H9 (cell line): ENCODE measurements at regions not wholly inside any gene's neighbourhood (a gene's known extent, or its start where the extent isn't known, plus 50 kb on each side); places are given as distances from the start of the nearest gene placed in this dataset.

Source experiments
- DNase-seq: peaks from one replicate; pipeline ENCODE4 v3.0.0-alpha.2; 2017
- H2AFZ ChIP-seq: one replicate; pipeline ENCODE4 v1.6.1; 2013; ENCODE audit warnings: mild to moderate bottlenecking, low read length, control low read depth, moderate library complexity
- H2AK5ac ChIP-seq: 2 replicates; pipeline ENCODE4 v1.6.1; 2013; ENCODE audit warnings: low read length, control low read depth, mixed read lengths; ENCODE audit not compliant: insufficient read length
- H2BK120ac ChIP-seq: one replicate; pipeline ENCODE4 v1.6.1; 2013; ENCODE audit warnings: low read depth, mild to moderate bottlenecking, low read length, control low read depth, inconsistent platforms; ENCODE audit not compliant: poor library complexity, severe bottlenecking
- H2BK12ac ChIP-seq: 2 replicates; pipeline ENCODE4 v1.6.1; 2013; ENCODE audit warnings: low read length, control low read depth, mixed read lengths, low read depth; ENCODE audit not compliant: insufficient read length
- H2BK15ac ChIP-seq: 2 replicates; pipeline ENCODE4 v1.6.1; 2013; ENCODE audit warnings: low read depth, low read length, control low read depth
- H2BK20ac ChIP-seq: one replicate; pipeline ENCODE4 v1.6.1; 2013; ENCODE audit warnings: low read depth, mild to moderate bottlenecking, low read length, control low read depth, inconsistent platforms; ENCODE audit not compliant: poor library complexity, severe bottlenecking
- H2BK5ac ChIP-seq: 2 replicates; pipeline ENCODE4 v1.6.1; 2013; ENCODE audit warnings: low read length, control low read depth, mixed read lengths; ENCODE audit not compliant: insufficient read length
- H3K14ac ChIP-seq: 2 replicates; pipeline ENCODE4 v1.6.1; 2013; ENCODE audit warnings: low read length, control low read depth; ENCODE audit not compliant: insufficient read depth
- H3K18ac ChIP-seq: 2 replicates; pipeline ENCODE4 v1.6.1; 2013; ENCODE audit warnings: low read depth, mild to moderate bottlenecking, mixed read lengths, low read length, control low read depth; ENCODE audit not compliant: insufficient read length
- H3K23ac ChIP-seq: 2 replicates; pipeline ENCODE4 v1.6.1; 2013; ENCODE audit warnings: low read length, control low read depth, mixed read lengths, low read depth; ENCODE audit not compliant: insufficient read length
- H3K23me2 ChIP-seq: 2 replicates; pipeline ENCODE4 v1.6.1; 2013; ENCODE audit warnings: low read depth, mild to moderate bottlenecking, mixed read lengths, low read length, control low read depth; ENCODE audit not compliant: insufficient read length, poor library complexity, severe bottlenecking
- H3K27ac ChIP-seq: 2 replicates; pipeline ENCODE4 v1.5.1; 2013; ENCODE audit warnings: low read length, control low read depth, mixed read lengths, low read depth; ENCODE audit not compliant: insufficient read length
- H3K27me3 ChIP-seq: 2 replicates; pipeline ENCODE4 v1.6.1; 2013; ENCODE audit warnings: low read length, control low read depth, inconsistent platforms; ENCODE audit not compliant: insufficient read depth
- H3K4ac ChIP-seq: 2 replicates; pipeline ENCODE4 v1.6.1; 2013; ENCODE audit warnings: low read depth, mild to moderate bottlenecking, control low read depth, inconsistent platforms, low read length, moderate library complexity
- H3K4me1 ChIP-seq: 2 replicates; pipeline ENCODE4 v1.6.1; 2013; ENCODE audit warnings: low read length, control low read depth, inconsistent platforms; ENCODE audit not compliant: insufficient read depth
- H3K4me2 ChIP-seq: 2 replicates; pipeline ENCODE4 v1.6.1; 2013; ENCODE audit warnings: low read length, control low read depth, mixed read lengths; ENCODE audit not compliant: insufficient read length, insufficient read depth
- H3K56ac ChIP-seq: 2 replicates; pipeline ENCODE4 v1.6.1; 2013; ENCODE audit warnings: low read depth, mild to moderate bottlenecking, mixed read lengths, low read length, control low read depth; ENCODE audit not compliant: insufficient read length
- H3K79me1 ChIP-seq: 2 replicates; pipeline ENCODE4 v1.6.1; 2013; ENCODE audit warnings: low read depth, mild to moderate bottlenecking, moderate library complexity, low read length, control low read depth, inconsistent platforms; ENCODE audit not compliant: insufficient read depth, poor library complexity, severe bottlenecking
- H3K79me2 ChIP-seq: 2 replicates; pipeline ENCODE4 v1.6.1; 2013; ENCODE audit warnings: low read length, control low read depth, inconsistent platforms; ENCODE audit not compliant: insufficient read depth
- H3K9ac ChIP-seq: 2 replicates; pipeline ENCODE4 v1.6.1; 2013; ENCODE audit warnings: low read length, control low read depth, mixed read lengths; ENCODE audit not compliant: insufficient read length; ENCODE audit errors: extremely low read depth
- H3K9me3 ChIP-seq: one replicate; pipeline ENCODE4 v1.6.1; 2013; ENCODE audit warnings: low read depth, low read length, inconsistent platforms; ENCODE audit not compliant: control insufficient read depth
- H3T11ph ChIP-seq: one replicate; pipeline ENCODE4 v1.6.1; 2013; ENCODE audit warnings: mild to moderate bottlenecking, low read length, control low read depth, inconsistent platforms
- H4K20me1 ChIP-seq: one replicate; pipeline ENCODE4 v1.6.1; 2013; ENCODE audit not compliant: control insufficient read depth, insufficient read length, insufficient read depth
- H4K5ac ChIP-seq: 2 replicates; pipeline ENCODE4 v1.6.1; 2013; ENCODE audit warnings: low read depth, mild to moderate bottlenecking, mixed read lengths, low read length, control low read depth; ENCODE audit not compliant: insufficient read length
- H4K8ac ChIP-seq: replicated peaks from 2 replicates; pipeline ENCODE4 v1.6.1; 2013; ENCODE audit warnings: low read length, control low read depth, mixed read lengths, low read depth; ENCODE audit not compliant: insufficient read length
- H4K91ac ChIP-seq: 2 replicates; pipeline ENCODE4 v1.6.1; 2013; ENCODE audit warnings: low read depth, mild to moderate bottlenecking, moderate library complexity, mixed read lengths, low read length, control low read depth; ENCODE audit not compliant: insufficient read length
- H3K27ac Mint-ChIP-seq, 3 experiments: 2 replicates in 2 of 3; 3 replicates in 1 of 3; pipeline ENCODE4 v1.8.0; 2020 to 2021; ENCODE audit warnings: mixed read lengths in 3 of 3, mild to moderate bottlenecking in 1 of 3, moderate library complexity in 1 of 3
- H3K27me3 Mint-ChIP-seq: 2 replicates; pipeline ENCODE4 v1.8.0; 2021; ENCODE audit warnings: low read depth, mild to moderate bottlenecking, moderate library complexity, mixed read lengths
- H3K36me3 Mint-ChIP-seq, 3 experiments: 2 replicates in 2 of 3; 3 replicates in 1 of 3; pipeline ENCODE4 v1.8.0; 2020 to 2021; ENCODE audit warnings: low read depth in 3 of 3, mixed read lengths in 3 of 3; ENCODE audit not compliant: insufficient read depth in 1 of 3
- H3K4me1 Mint-ChIP-seq, 2 experiments: 2 replicates each; pipeline ENCODE4 v1.8.0; 2020; ENCODE audit warnings: mixed read lengths in 2 of 2
- H3K4me3 Mint-ChIP-seq, 2 experiments: 2 replicates in 1 of 2; 3 replicates in 1 of 2; pipeline ENCODE4 v1.8.0; 2020 to 2021; ENCODE audit warnings: mild to moderate bottlenecking in 2 of 2, mixed read lengths in 2 of 2, moderate library complexity in 1 of 2
- H3K9me3 Mint-ChIP-seq, 2 experiments: 2 replicates in 1 of 2; 3 replicates in 1 of 2; pipeline ENCODE4 v1.8.0; 2020; ENCODE audit warnings: mild to moderate bottlenecking in 2 of 2, mixed read lengths in 2 of 2, moderate library complexity in 1 of 2
- WGBS: extraction: QIAGEN DNeasy Blood & Tissue Kit; methylation state at CpG from one replicate; pipeline ENCODE4 v1.1.7; 2013; ENCODE audit warnings: missing lambda C conversion rate, low lambda C conversion rate, mixed read lengths; ENCODE audit not compliant: insufficient read length; ENCODE audit errors: extremely low coverage; 5-methylcytosine and 5-hydroxymethylcytosine counted together
- TF ChIP-seq, protein P1 (sequence below): fragments of 200-600 bp; sonication (generic); conservative IDR thresholded peaks from 3 replicates; pipeline ENCODE4 v1.8.0; 2021; ENCODE audit warnings: antibody characterized with exemption, mild to moderate bottlenecking

DNA sequence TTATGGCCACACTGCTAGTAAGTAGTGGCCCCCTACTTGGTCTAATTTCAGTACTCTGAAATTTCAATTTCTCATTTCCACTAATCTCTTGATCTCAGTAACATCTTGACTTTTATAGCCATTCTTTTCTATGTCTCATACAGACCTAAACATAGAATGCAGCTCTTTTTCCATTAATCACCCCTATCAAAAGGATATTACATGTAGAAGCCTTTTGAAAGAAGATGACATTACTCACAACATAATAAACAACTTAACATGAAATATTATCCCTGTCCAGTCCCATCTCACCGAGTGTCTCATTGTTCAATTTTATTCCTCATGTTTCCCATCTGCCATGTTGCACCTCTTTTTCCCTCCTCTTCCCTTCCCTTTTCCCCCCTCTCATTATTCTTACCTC is 81.1 kb upstream of the KLHL13 start:
- no peak for DNase-seq
- H3K27me3 ChIP-seq, result no peaks in the 10 kb centered on the region
- H3K9me3 Mint-ChIP-seq, result peaks cover 2 to 50% of the 10 kb centered on the region in 2 experiments; a peak in 4 of 5 replicates
- no peaks in the 10 kb centered on the region for H3K79me1 ChIP-seq
- no peaks in the 10 kb centered on the region for H3K4me1 Mint-ChIP-seq
- no peak overlapping the region for H4K8ac ChIP-seq
- H3K18ac ChIP-seq, result no peak overlapping the region
- no peak overlapping the region for H3K14ac ChIP-seq
- H2AK5ac ChIP-seq, result no peak overlapping the region
- no peak overlapping the region for H3K56ac ChIP-seq
- H3K27me3 Mint-ChIP-seq, result no peaks in the 10 kb centered on the region; the same call in 1 of the 2 replicates
- no peak overlapping the region for H3K4me2 ChIP-seq
- no peak overlapping the region for H3K4ac ChIP-seq
- no peak overlapping the region for H2BK15ac ChIP-seq
- H4K91ac ChIP-seq, result no peak overlapping the region
- H3K9me3 ChIP-seq, result peaks cover 15% of the 10 kb centered on the region
- H4K5ac ChIP-seq, result no peak overlapping the region
- no peaks in the 10 kb centered on the region for H3K79me2 ChIP-seq
- no peak overlapping the region for H3K27ac ChIP-seq
- no peak overlapping the region for H2AFZ ChIP-seq
- no peaks in the 10 kb centered on the region for H3K23me2 ChIP-seq
- no peaks in the 10 kb centered on the region for H4K20me1 ChIP-seq
- H3K9ac ChIP-seq, result no peak overlapping the region
- H3K4me1 ChIP-seq, result no peaks in the 10 kb centered on the region
- H3K36me3 Mint-ChIP-seq, result peaks cover 0 to 5% (median 0%) of the 10 kb centered on the region in 3 experiments; a peak in 2 of 7 replicates
- H2BK20ac ChIP-seq, result no peak overlapping the region
- TF ChIP-seq, protein P1, sequence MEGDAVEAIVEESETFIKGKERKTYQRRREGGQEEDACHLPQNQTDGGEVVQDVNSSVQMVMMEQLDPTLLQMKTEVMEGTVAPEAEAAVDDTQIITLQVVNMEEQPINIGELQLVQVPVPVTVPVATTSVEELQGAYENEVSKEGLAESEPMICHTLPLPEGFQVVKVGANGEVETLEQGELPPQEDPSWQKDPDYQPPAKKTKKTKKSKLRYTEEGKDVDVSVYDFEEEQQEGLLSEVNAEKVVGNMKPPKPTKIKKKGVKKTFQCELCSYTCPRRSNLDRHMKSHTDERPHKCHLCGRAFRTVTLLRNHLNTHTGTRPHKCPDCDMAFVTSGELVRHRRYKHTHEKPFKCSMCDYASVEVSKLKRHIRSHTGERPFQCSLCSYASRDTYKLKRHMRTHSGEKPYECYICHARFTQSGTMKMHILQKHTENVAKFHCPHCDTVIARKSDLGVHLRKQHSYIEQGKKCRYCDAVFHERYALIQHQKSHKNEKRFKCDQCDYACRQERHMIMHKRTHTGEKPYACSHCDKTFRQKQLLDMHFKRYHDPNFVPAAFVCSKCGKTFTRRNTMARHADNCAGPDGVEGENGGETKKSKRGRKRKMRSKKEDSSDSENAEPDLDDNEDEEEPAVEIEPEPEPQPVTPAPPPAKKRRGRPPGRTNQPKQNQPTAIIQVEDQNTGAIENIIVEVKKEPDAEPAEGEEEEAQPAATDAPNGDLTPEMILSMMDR, result no peak
- WGBS, result no CpG with 5 or more reads among the region's 1 CpG
- no peak overlapping the region for H2BK120ac ChIP-seq
- no peak overlapping the region for H2BK12ac ChIP-seq
- H3K4me3 Mint-ChIP-seq, result no peak overlapping the region
- no peak overlapping the region for H3K23ac ChIP-seq
- no peak overlapping the region for H2BK5ac ChIP-seq
- no peak overlapping the region for H3K27ac Mint-ChIP-seq
- no peak overlapping the region for H3T11ph ChIP-seq
